OCI-LY1 (cell line): ENCODE measurements at regions not wholly inside any gene's neighbourhood (a gene's known extent, or its start where the extent isn't known, plus 50 kb on each side); places are given as distances from the start of the nearest gene placed in this dataset.
A peak's percentile ranks its signal among the peaks of the same experiment; 100 is the strongest.

Source experiments
- H2AFZ ChIP-seq: fragments of 200-600 bp; sonication (generic), shearing (Covaris generic); 2 replicates; pipeline ENCODE4 v1.6.0; 2014; ENCODE audit warnings: antibody characterized with exemption, mild to moderate bottlenecking, low read length
- H3F3A ChIP-seq: fragments of 200-600 bp; sonication (generic), shearing (Covaris generic); 2 replicates; pipeline ENCODE4 v1.6.0; 2014; ENCODE audit warnings: mild to moderate bottlenecking, antibody characterized with exemption, low read length, moderate library complexity; ENCODE audit not compliant: insufficient read depth
- H3K27ac ChIP-seq: fragments of 200-600 bp; sonication (generic); 2 replicates; pipeline ENCODE4 v1.5.1; 2014; ENCODE audit warnings: low read length, mixed run types, mild to moderate bottlenecking, low read depth; ENCODE audit not compliant: poor library complexity, severe bottlenecking
- H3K27me3 ChIP-seq: fragments of 200-600 bp; sonication (generic); 2 replicates; pipeline ENCODE4 v1.6.0; 2014; ENCODE audit warnings: antibody characterized with exemption, mild to moderate bottlenecking, low read length, moderate library complexity; ENCODE audit not compliant: insufficient read depth
- H3K36me3 ChIP-seq: fragments of 200-600 bp; sonication (generic); 2 replicates; pipeline ENCODE4 v1.6.1; 2014; ENCODE audit warnings: mild to moderate bottlenecking, antibody characterized with exemption, low read length, moderate library complexity, mixed read lengths; ENCODE audit not compliant: insufficient read depth
- H3K4me1 ChIP-seq: fragments of 200-600 bp; sonication (generic); 2 replicates; pipeline ENCODE4 v1.5.1; 2014; ENCODE audit warnings: mild to moderate bottlenecking, low read length, moderate library complexity; ENCODE audit not compliant: insufficient read depth, severe bottlenecking
- H3K4me2 ChIP-seq: fragments of 200-600 bp; sonication (generic), shearing (Covaris generic); 2 replicates; pipeline ENCODE4 v1.6.1; 2014; ENCODE audit warnings: low read length
- H3K4me3 ChIP-seq: fragments of 200-600 bp; sonication (generic); 2 replicates; pipeline ENCODE4 v1.5.1; 2014; ENCODE audit warnings: low read length, low read depth, mild to moderate bottlenecking, mixed read lengths; ENCODE audit not compliant: poor library complexity, severe bottlenecking
- H3K79me2 ChIP-seq: fragments of 200-600 bp; shearing (Covaris generic); 2 replicates; pipeline ENCODE4 v1.6.1; 2016; ENCODE audit warnings: mixed run types, low read length, mixed read lengths; ENCODE audit not compliant: insufficient read depth
- H3K9ac ChIP-seq: fragments of 200-600 bp; sonication (generic), shearing (Covaris generic); 2 replicates; pipeline ENCODE4 v1.6.1; 2014; ENCODE audit warnings: mild to moderate bottlenecking, low read length, mixed read lengths
- H3K9me2 ChIP-seq: fragments of 200-600 bp; sonication (generic), shearing (Covaris generic); 2 replicates; pipeline ENCODE4 v1.6.1; 2014; ENCODE audit warnings: low read depth, mild to moderate bottlenecking, low read length, mixed read lengths
- H3K9me3 ChIP-seq: fragments of 200-600 bp; shearing (Covaris generic); 2 replicates; pipeline ENCODE4 v1.6.1; 2014; ENCODE audit warnings: low read length, mixed read lengths
- H4K20me1 ChIP-seq: fragments of 200-600 bp; sonication (generic), shearing (Covaris generic); 2 replicates; pipeline ENCODE4 v1.6.0; 2016; ENCODE audit warnings: mild to moderate bottlenecking, low read length; ENCODE audit not compliant: insufficient read depth
- CTCF ChIP-seq: fragments of 200-600 bp; sonication (generic), shearing (Covaris generic); IDR thresholded peaks from 2 replicates; pipeline ENCODE4 v1.5.1; 2017; ENCODE audit warnings: mild to moderate bottlenecking, antibody characterized with exemption, low read length, moderate library complexity, mixed read lengths
- EZH2 ChIP-seq: fragments of 200-600 bp; sonication (generic), shearing (Covaris generic); IDR thresholded peaks from 2 replicates; pipeline ENCODE4 v1.8.0; 2017; ENCODE audit warnings: borderline replicate concordance, mixed run types, mild to moderate bottlenecking, antibody characterized with exemption, low read length, moderate library complexity, mixed read lengths

- Histone ChIP-seq H4K20me1 (no peaks in the 10 kb centered on the region), H3K27ac (no peak overlapping the region), H3K4me2 (no peak overlapping the region), H3K4me3 (no peak overlapping the region), H3K9me3 (0 out of 2 replicates have a peak, but pooled peaks cover 2% of the 10 kb centered on the region), H3K4me1 (peaks cover 24% of the 10 kb centered on the region), H3K9ac (no peak overlapping the region), H3K9me2 (no peaks in the 10 kb centered on the region), H3K79me2 (no peaks in the 10 kb centered on the region), H3F3A (no peaks in the 10 kb centered on the region), H3K27me3 (no peaks in the 10 kb centered on the region), H3K36me3 (no peaks in the 10 kb centered on the region), H2AFZ (no peak overlapping the region)
- TF ChIP-seq CTCF (no peak), EZH2 (no peak)
These were observed 707.8 kb upstream of the PCDH20 start for GRCh38 chr13:62123409-62123808.

GRCh38 chr13:62122434-62122833, 706.8 kb upstream of the PCDH20 start:
- no peaks in the 10 kb centered on the region for H3K36me3 ChIP-seq
- no peak overlapping the region for H3K4me2 ChIP-seq
- H3F3A ChIP-seq: no peaks in the 10 kb centered on the region
- H3K27me3 ChIP-seq: no peaks in the 10 kb centered on the region
- H3K4me3 ChIP-seq: no peak overlapping the region
- no peaks in the 10 kb centered on the region for H3K9me3 ChIP-seq
- no peak overlapping the region for H2AFZ ChIP-seq
- TF ChIP-seq CTCF: no peak
- TF ChIP-seq EZH2: no peak
- no peak overlapping the region for H3K9ac ChIP-seq
- H4K20me1 ChIP-seq: no peaks in the 10 kb centered on the region
- H3K9me2 ChIP-seq: no peaks in the 10 kb centered on the region
- H3K27ac ChIP-seq: no peak overlapping the region
- H3K4me1 ChIP-seq: peaks cover 29% of the 10 kb centered on the region
- no peaks in the 10 kb centered on the region for H3K79me2 ChIP-seq

GRCh38 chr13:62119739-62120700, 704.4 kb upstream of the PCDH20 start:
- Histone ChIP-seq H3K36me3 (no peaks in the 10 kb centered on the region), H3K9me3 (no peaks in the 10 kb centered on the region), H3K79me2 (no peaks in the 10 kb centered on the region), H3K9me2 (no peaks in the 10 kb centered on the region), H3K4me1 (peaks cover 29% of the 10 kb centered on the region), H3K4me2 (no peak overlapping the region), H3K9ac (peak overlapping the region; percentile 18), H3K4me3 (no peak overlapping the region), H3K27me3 (no peaks in the 10 kb centered on the region), H3F3A (no peaks in the 10 kb centered on the region), H3K27ac (peak overlapping the region; percentile 37), H2AFZ (peak overlapping the region; percentile 78; the same call in 1 of the 2 replicates), H4K20me1 (no peaks in the 10 kb centered on the region)
- peak; percentile 59; the same call in 1 of the 2 replicates for TF ChIP-seq CTCF
- TF ChIP-seq EZH2: no peak
